ENCODE measurements at regions not wholly inside any gene's neighbourhood (a gene's known extent, or its start where the extent isn't known, plus 50 kb on each side); places are given as distances from the start of the nearest gene placed in this dataset.

DNA sequence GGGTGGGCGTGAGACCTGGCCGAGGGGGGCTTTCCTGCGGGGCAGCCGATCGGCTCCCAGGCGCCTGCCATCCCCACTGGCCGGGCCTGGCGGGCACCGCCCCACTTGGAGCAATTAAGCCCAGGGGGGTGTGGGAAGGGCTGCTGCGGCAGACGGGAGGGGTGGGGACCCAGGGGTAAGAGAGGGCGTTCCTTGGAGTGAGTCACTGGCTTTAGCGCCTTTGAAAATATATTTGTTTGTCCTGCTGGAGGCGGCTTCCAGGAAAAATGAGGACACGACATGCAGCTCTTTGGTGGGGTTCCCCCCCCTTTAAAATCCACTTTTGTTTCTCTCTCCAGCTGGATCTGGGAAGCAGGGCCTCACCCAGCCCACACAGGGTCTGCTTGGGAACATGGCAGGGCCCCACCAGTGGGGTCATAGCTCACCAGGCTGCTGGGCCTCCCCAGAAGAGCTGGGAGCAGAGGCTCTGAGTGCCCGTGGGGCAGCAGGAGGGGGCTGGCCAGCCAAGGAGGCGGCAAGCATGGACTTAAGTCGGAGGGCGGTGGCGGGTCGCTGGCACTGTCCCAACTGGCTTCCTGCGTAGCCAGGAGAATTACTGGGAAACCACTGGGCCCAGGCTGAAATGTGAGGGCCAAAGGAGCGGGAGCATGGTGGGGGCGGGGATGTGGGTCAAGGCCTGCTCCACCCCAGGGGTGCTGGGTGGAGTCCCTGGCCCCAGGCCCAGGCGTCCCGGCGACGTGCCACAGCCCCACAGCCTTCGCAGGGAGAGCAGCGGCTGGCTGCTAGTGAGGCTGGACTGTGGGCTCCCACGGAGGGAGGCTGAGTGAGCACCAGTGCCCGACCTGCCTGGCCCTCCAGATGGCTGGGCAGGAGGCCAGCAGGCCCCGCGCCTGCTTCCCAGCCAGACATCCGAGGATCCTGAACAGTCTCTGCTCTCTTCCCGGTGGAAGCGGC lies 128.0 kb downstream of the RFLNA start:
- TF ChIP-seq CTCF (IDR thresholded peaks at IDR 0.05) (no peak), ZFX (IDR thresholded peaks at IDR 0.05; ENCODE audit: borderline replicate concordance) (no peak)
